Upper lobe of left lung (tissue), 6 donors: ENCODE measurements at regions not wholly inside any gene's neighbourhood (a gene's known extent, or its start where the extent isn't known, plus 50 kb on each side); places are given as distances from the start of the nearest gene placed in this dataset.
A peak's percentile ranks its signal among the peaks of the same experiment; 100 is the strongest.

Experiments used
- ATAC-seq, 2 donors: fragments of 200-7000 bp; cut with Tn5 transposase; one replicate each; pipeline ENCODE4 v1.9.1; 2022; ENCODE audit warnings: mild to moderate bottlenecking in 2 of 2, moderate library complexity in 2 of 2; ENCODE audit not compliant: low FRiP score in 2 of 2
- DNase-seq, 2 donors: peaks; one replicate each; pipeline ENCODE4 v3.0.0-alpha.2; 2019 to 2020
- H3K27ac ChIP-seq, 4 donors: fragments of 200-600 bp; sonication (generic); one replicate each; pipeline ENCODE4 v1.5.1; 2016 to 2019
- H3K27me3 ChIP-seq, 4 donors: fragments of 200-600 bp; sonication (generic); one replicate each; pipeline ENCODE4 v1.5.1; 2017 to 2019
- H3K36me3 ChIP-seq, 4 donors: fragments of 200-600 bp; sonication (generic); one replicate each; pipeline ENCODE4 v1.5.1; 2016 to 2019
- H3K4me1 ChIP-seq, 4 donors: fragments of 200-600 bp; sonication (generic); one replicate each; pipeline ENCODE4 v1.5.1; 2018 to 2019
- H3K4me3 ChIP-seq, 4 donors: fragments of 200-600 bp; sonication (generic); one replicate each; pipeline ENCODE4 v1.5.1; 2017 to 2019; ENCODE audit warnings: mild to moderate bottlenecking in 2 of 4, moderate library complexity in 1 of 4
- H3K9me3 ChIP-seq, 4 donors: fragments of 200-600 bp; sonication (generic); one replicate each; pipeline ENCODE4 v1.5.1; 2018 to 2019
- CTCF ChIP-seq, 6 experiments: fragments of 450-650 bp in 4 of 6; fragments of 200-600 bp in 2 of 6; sonication (generic) in 2 of 6; IDR thresholded peaks; one replicate each; pipeline ENCODE4 v1.5.1; 2016 to 2019; ENCODE audit warnings: antibody characterized with exemption in 6 of 6
- EP300 ChIP-seq, 4 donors: sonication (generic); formaldehyde crosslinking; IDR thresholded peaks; one replicate each; pipeline ENCODE4 v1.5.1; 2017; ENCODE audit warnings: antibody characterized with exemption in 4 of 4, control low read depth in 2 of 4
- POLR2A ChIP-seq, 4 donors: fragments of 450-650 bp; IDR thresholded peaks; one replicate each; pipeline ENCODE4 v1.5.1; 2016 to 2017; ENCODE audit warnings: antibody characterized with exemption in 4 of 4, mild to moderate bottlenecking in 2 of 4
- POLR2AphosphoS5 ChIP-seq, 2 donors: sonication (generic); formaldehyde crosslinking; IDR thresholded peaks; one replicate each; pipeline ENCODE4 v1.5.1; 2017; ENCODE audit warnings: antibody characterized with exemption in 2 of 2
- WGBS, 2 donors: methylation state at CpG; one replicate each; pipeline ENCODE4 v1.1.5; 2017 to 2018; 5-methylcytosine and 5-hydroxymethylcytosine counted together
- donor health status: DM: no; HTN: no; CAD: no; lungs with moderate emphysema.
- donor health status: DM: no; HTN: yes; CAD: no; lungs with severe emphysema.

- DNase-seq, result no peak
- no peaks in the 10 kb centered on the region for H3K27me3 ChIP-seq
- ATAC-seq, result peak in 1 of 2 donors; percentile 57
- no peak overlapping the region for H3K27ac ChIP-seq
- H3K36me3 ChIP-seq, result no peaks in the 10 kb centered on the region
- no peak for TF ChIP-seq POLR2A (IDR thresholded peaks at IDR 0.05)
- no peak for TF ChIP-seq POLR2AphosphoS5 (IDR thresholded peaks at IDR 0.05)
- no peak for TF ChIP-seq EP300 (IDR thresholded peaks at IDR 0.05)
- no peak for TF ChIP-seq CTCF (IDR thresholded peaks at IDR 0.05)
- 48 to 56% methylated on average over 3 of the region's 3 CpGs for WGBS, 2 donors
- no peaks in the 10 kb centered on the region for H3K4me1 ChIP-seq
- H3K9me3 ChIP-seq, result peaks cover 4 to 12% (median 9%) of the 10 kb centered on the region in 4 donors
- no peak overlapping the region for H3K4me3 ChIP-seq
Observed at GRCh38 chr3:144403040-144403457, 431.4 kb downstream of the DIPK2A start.

- no peak for TF ChIP-seq CTCF (IDR thresholded peaks at IDR 0.05)
- TF ChIP-seq EP300 (IDR thresholded peaks at IDR 0.05), result no peak
- TF ChIP-seq POLR2AphosphoS5 (IDR thresholded peaks at IDR 0.05), result no peak
- no peak for TF ChIP-seq POLR2A (IDR thresholded peaks at IDR 0.05)
- no peaks in the 10 kb centered on the region for H3K36me3 ChIP-seq
- no peaks in the 10 kb centered on the region for H3K27me3 ChIP-seq
- DNase-seq (no peak), ATAC-seq (no peak)
- 88 to 92% methylated on average over 2 of the region's 2 CpGs for WGBS, 2 donors
- no peaks in the 10 kb centered on the region for H3K4me1 ChIP-seq
- no peaks in the 10 kb centered on the region for H3K9me3 ChIP-seq
- no peak overlapping the region for H3K27ac ChIP-seq
- H3K4me3 ChIP-seq, result no peak overlapping the region
Observed at GRCh38 chr3:144407335-144407734, 435.7 kb downstream of the DIPK2A start.

GRCh38 chr3:144409319-144409718 is 437.7 kb downstream of the DIPK2A start:
- no peaks in the 10 kb centered on the region for H3K27me3 ChIP-seq
- no peaks in the 10 kb centered on the region for H3K4me1 ChIP-seq
- no peak overlapping the region for H3K4me3 ChIP-seq
- TF ChIP-seq POLR2A (IDR thresholded peaks at IDR 0.05) (no peak), CTCF (IDR thresholded peaks at IDR 0.05) (no peak), EP300 (IDR thresholded peaks at IDR 0.05) (no peak), POLR2AphosphoS5 (IDR thresholded peaks at IDR 0.05) (no peak)
- H3K27ac ChIP-seq, result no peak overlapping the region
- no peaks in the 10 kb centered on the region for H3K9me3 ChIP-seq
- DNase-seq, result no peak
- ATAC-seq, result no peak
- no peaks in the 10 kb centered on the region for H3K36me3 ChIP-seq

- DNase-seq (no peak), ATAC-seq (no peak)
- Histone ChIP-seq H3K27me3 (no peaks in the 10 kb centered on the region), H3K27ac (no peak overlapping the region), H3K4me1 (no peaks in the 10 kb centered on the region), H3K36me3 (no peaks in the 10 kb centered on the region), H3K4me3 (no peak overlapping the region), H3K9me3 (no peaks in the 10 kb centered on the region)
- 97% methylated on average over 2 of the region's 2 CpGs for WGBS, 2 donors
- TF ChIP-seq POLR2AphosphoS5 (IDR thresholded peaks at IDR 0.05) (no peak), CTCF (IDR thresholded peaks at IDR 0.05) (no peak), EP300 (IDR thresholded peaks at IDR 0.05) (no peak), POLR2A (IDR thresholded peaks at IDR 0.05) (no peak)
Observed at GRCh38 chr3:144413068-144413467, 441.4 kb downstream of the DIPK2A start.

DNA sequence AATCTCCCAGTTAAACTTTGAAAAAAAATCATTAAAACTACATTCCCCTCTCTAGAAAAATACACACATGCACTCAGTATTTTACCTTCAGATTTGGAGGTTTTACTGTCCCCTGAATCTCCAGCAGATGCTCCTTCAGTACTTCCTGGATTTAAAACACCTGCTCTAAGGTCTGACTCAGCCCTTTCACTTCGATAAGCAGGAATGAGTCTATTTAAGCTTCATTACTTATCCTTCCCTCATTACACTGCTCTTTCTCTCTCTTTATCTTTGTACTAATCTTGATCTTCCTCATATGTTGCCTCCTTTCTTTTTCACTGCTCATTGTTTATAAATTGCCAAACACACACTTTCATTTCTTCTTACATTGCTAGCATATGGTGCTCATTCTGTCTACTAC is 443.9 kb downstream of the DIPK2A start:
- no peak overlapping the region for H3K4me3 ChIP-seq
- WGBS, 2 donors, result 70 to 83% methylated on average over 1 of the region's 1 CpG
- DNase-seq, result no peak
- ATAC-seq, result no peak
- no peaks in the 10 kb centered on the region for H3K9me3 ChIP-seq
- no peak overlapping the region for H3K27ac ChIP-seq
- no peaks in the 10 kb centered on the region for H3K27me3 ChIP-seq
- TF ChIP-seq CTCF (IDR thresholded peaks at IDR 0.05) (no peak), EP300 (IDR thresholded peaks at IDR 0.05) (no peak), POLR2A (IDR thresholded peaks at IDR 0.05) (no peak), POLR2AphosphoS5 (IDR thresholded peaks at IDR 0.05) (no peak)
- no peaks in the 10 kb centered on the region for H3K36me3 ChIP-seq
- no peaks in the 10 kb centered on the region for H3K4me1 ChIP-seq
